NCI-H774 (cell line): ENCODE measurements at regions not wholly inside any gene's neighbourhood (a gene's known extent, or its start where the extent isn't known, plus 50 kb on each side); places are given as distances from the start of the nearest gene placed in this dataset.

Experiments used
- DNase-seq: peaks from one replicate; lab custom pipeline; 2025; lab: John Stamatoyannopoulos, UW

DNA sequence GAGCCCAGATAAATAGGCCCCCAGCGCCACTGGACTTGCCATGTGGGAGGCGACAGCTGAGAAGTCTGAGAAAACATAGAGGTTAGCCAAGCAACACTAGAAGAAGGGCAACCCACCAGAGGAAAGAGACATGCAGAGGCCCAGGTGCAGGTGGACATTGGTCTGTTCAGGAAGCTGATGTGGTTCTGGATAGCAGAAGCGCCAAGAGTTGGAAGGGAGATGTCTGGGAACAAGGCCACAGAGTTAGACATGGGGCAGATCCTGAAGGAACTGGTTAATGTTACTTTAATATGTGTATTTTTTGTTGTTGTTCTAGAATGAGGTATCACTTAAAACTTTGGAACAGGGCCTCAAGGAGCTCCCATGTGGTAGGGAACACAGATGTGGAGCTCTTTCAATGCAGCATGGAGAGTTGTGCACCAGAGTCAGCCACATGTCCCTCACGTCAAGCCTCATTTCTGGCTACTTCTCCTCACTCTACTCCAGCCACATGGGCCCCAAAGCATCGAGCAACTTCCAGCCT is 62.2 kb upstream of the PKDCC start:
- DNase-seq: no peak

DNA sequence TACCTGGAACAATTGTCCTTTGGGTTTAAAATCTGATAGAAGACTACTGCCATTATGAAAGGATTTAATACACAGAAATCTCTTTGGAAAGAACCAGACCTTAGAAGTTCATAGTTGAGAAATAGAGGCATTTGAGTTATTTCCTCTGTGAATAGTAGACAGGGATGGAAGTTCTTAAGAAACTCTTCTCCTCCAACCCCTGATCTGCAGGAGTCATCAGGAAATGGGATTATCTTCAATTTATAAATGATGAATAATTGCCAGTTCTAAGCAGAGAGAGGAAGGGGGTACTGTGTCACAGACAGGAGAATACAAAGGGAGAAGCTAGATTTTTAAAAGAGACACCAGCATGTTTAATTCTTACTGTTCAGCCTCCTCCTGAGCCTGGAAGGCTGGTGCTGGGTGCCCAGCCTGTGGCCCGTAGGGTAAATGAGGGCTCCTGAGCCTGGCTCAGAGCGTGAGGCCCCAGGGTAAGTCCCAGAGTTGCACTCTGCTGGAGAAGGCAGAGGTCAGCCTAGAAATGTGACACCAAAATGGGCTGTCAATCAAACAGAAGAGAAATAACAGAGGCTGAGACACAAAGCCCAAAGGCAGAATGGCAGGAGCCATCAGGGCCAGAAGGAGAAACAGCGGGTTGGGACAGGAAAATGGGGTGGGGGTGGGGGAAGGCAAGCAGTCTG is 58.2 kb upstream of the PKDCC start:
- no peak for DNase-seq

DNA sequence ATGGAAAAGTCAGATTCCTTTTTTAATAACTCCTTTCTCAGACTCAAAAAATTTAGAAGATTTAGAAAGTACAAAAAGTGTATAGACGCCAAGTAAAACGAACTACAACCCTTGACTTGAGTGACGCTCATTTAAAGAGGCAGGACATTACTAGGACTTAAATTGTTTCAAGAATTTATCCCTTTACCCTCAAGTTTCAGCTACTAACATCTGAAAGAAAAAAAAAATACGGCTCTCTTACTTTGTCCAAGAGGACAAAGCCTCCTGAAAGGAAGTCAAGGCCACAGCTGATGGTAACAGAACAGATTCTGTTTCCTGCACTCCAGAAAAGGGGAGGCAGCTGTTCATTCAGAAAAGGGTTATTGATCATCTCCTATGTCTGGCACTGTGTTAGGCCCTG is 57.6 kb upstream of the PKDCC start:
- DNase-seq: no peak

DNA sequence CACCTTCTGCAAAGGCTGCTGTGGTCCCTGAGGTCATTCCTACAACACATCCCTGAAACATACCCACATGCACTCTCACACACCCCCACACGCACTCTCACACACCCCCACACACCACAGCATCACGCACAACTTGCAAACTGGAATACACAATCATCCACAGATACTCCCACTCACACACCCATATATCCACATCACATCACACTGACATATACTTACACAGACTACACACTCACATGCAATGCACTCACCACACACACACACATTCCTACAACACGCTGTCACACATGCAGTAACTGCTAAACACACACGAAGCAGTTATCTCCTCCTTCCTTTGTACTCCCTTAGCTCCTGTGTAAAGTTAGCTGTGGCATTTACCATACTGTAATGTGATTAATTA is 57.1 kb upstream of the PKDCC start:
- DNase-seq: no peak

DNA sequence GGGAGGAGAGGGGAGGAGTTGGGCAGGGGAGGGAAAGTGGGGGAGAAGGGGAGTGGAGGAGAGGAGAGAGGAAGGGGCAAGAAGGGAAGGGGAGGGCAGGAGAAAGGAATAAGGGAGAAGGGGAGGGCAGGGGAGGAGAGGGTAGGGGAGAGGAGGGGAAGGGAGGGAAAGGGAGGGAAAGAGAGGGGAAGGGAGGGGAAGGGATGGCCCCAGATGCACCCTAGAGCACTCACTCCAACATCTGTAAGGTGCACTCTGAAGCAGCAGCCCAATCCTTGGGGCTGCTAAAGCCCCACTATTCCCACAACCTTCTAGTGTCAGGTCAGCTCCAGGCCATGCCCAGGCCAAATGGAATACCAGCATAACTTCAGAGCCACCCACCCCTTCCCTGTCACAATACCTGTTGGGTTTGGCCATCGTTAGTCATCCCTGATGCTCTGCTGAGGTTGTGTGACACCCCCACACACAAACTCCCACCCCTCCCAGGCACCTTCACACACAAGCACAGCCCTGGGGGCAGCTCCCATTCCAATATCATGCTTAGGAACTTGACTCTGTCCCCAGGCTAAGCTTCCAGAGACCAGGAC is 55.7 kb upstream of the PKDCC start:
- DNase-seq: no peak

DNA sequence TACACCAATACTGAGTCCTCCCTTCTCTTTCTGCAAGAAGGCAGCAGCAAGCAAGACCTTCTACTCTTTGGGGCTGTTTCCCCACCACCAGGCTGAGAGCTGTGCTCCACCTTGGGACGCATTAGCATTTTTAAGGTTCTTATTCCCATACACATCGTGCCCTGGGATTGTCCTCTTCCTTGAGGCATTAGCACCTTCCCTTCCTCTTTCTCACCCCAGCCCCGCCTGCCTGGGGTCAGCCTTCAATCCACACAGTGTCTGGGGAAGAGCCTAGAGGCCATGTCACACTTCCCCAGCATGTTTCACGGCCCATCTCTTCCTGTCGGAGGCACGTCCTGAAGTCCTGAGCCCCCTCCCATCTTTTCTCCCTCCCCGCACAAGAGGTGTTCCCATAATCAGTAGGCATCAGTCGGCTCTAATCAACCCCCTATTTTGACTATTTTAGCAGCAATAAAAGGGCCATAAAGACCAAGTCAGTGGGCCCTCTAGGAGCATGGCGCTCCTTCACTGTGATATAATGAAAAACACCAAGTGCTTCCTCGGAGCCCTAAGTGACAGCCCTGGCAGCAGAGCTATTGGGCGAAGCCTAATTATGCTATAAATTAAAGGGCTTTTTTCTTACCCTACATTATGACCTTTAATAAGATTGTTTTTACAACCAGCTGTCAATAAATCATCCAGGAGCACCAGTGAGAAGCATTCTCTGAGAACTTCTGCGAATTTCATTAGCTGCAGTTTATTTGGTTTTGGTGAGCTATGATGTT is 55.0 kb upstream of the PKDCC start:
- no peak for DNase-seq

DNA sequence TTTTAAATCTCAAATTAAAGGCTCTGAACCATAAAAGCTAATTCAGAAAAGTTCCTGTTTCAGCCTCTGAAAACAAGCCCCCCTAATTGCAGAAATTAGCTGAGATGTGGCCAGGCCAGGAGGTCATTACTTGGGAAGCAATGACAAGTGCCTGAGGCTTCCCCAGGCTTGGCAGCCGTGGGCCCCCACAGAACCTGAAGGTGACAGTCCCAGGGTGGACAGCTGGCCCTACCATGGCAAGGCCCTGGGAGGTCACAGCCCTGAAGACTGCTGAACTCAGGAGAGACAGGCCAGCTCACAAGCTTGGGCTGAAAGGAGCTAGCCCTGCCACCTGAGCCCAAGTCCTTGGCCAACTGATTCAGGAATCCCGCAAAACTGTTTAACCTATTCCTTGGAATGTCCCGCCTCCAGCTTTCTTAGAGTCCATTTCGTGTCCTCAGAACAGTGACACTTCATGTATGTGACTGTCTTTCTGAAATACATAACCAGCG is 54.3 kb upstream of the PKDCC start:
- no peak for DNase-seq

DNA sequence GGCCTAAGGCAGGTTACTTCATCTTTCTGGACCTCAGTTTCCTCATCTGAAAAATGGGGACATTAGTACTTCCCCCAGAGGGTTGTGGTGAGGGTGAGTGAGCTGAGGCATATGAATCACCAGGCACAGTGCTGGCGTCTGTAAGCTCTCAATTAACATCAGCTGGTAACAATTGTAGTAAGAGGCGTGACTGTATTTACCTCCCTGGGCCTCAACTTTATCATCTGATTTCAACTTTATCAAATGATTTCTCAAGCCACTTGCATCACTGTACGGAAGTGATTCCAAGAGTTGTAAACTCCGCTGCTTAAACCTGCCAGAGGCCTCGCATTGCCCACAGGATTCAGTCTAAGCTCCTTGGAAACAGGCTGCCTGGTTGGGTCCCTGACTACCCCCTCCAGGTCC is 53.6 kb upstream of the PKDCC start:
- DNase-seq: no peak

DNA sequence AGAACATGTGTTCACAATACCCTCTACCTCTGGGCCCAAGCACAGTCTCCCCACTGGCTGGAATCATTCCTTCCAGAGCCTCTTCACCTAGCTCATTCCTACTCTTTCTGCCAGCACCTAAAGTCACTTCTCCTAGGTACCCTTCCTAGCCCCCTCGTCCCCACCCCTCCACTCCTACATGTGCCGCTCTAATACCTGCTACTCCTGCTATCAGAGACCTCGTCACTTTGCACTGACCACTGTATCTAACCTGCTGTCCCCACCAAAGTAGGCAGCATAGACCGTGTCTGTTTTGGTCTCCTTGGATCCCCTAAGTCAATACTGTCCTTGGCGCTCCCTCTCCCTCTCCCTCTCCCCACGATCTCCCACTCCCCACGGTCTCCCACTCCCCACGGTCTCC is 53.2 kb upstream of the PKDCC start:
- no peak for DNase-seq

DNA sequence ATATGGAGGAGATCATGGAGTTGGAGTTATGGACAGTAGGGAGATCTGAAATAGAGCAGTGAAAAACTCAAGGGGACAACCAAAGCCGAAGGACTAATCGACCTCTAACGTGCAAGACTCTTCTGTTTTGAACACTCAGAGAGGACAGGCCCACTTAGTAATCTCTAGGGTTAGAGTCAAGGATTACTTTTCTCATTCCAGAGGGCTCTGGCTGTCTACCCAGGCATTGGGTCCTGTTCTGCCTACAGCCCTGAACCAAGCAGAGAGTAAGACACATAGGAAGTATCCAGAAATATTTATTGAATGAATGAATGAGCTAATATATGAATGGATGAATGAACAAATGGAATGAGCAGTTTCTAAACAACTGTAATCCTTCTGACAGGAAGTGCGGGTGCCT is 50.3 kb upstream of the PKDCC start:
- DNase-seq: no peak
